ENCODE measurements at regions not wholly inside any gene's neighbourhood (a gene's known extent, or its start where the extent isn't known, plus 50 kb on each side); places are given as distances from the start of the nearest gene placed in this dataset.

- TF ChIP-seq ZMAT5 (CRISPR knock-in tag; IDR thresholded peaks at IDR 0.05; ENCODE audit: borderline replicate concordance, low read depth), result no peak
- TF ChIP-seq NFE2L1 (CRISPR knock-in tag; IDR thresholded peaks at IDR 0.05; ENCODE audit: borderline replicate concordance), result no peak
- no peak for TF ChIP-seq FOSL2 (CRISPR knock-in tag; IDR thresholded peaks at IDR 0.05)
- TF ChIP-seq BRF2 (CRISPR knock-in tag; IDR thresholded peaks at IDR 0.05), result no peak
- TF ChIP-seq CHD2 (IDR thresholded peaks at IDR 0.05; ENCODE audit: low read depth, low read length), result no peak
- no peak for TF ChIP-seq KLF6 (CRISPR knock-in tag; IDR thresholded peaks at IDR 0.05)
- TF ChIP-seq BCLAF1 (IDR thresholded peaks at IDR 0.05), result no peak
- TF ChIP-seq ZFP90 (CRISPR knock-in tag; IDR thresholded peaks at IDR 0.05; ENCODE audit: borderline replicate concordance), result no peak
- TF ChIP-seq AGO1 (IDR thresholded peaks at IDR 0.05; ENCODE audit: low read depth, low read length, poor library complexity, severe bottlenecking), result no peak
- Histone ChIP-seq H3K36me3 (replicated peaks in 1 of 2; ENCODE audit: control insufficient read depth in 1 of 2, insufficient read depth in 2 of 2, low read length in 2 of 2) (no peaks in the 10 kb centered on the region), H3K4me3 (replicated peaks in 1 of 3; ENCODE audit: insufficient read depth in 1 of 3, low read depth in 2 of 3, low read length in 3 of 3) (no peak overlapping the region), H3K27me3 (ENCODE audit: control insufficient read depth in 1 of 2, insufficient read depth in 2 of 2, low read length in 2 of 2) (no peaks in the 10 kb centered on the region; a peak in 1 of 5 replicates), H3K4me2 (ENCODE audit: low read depth, low read length) (no peak overlapping the region), H3K4me1 (ENCODE audit: insufficient read depth, low read length) (no peaks in the 10 kb centered on the region), H3K9ac (ENCODE audit: insufficient read depth, low read depth, low read length) (no peak overlapping the region), H3K9me3 (ENCODE audit: low read length) (peaks cover 90% of the 10 kb centered on the region), H3K27ac (ENCODE audit: extremely low read length, insufficient read depth, low read length) (no peak overlapping the region), H3K79me2 (ENCODE audit: insufficient read depth, low read length) (no peaks in the 10 kb centered on the region), H2AFZ (ENCODE audit: low read length) (no peak overlapping the region), H4K20me1 (ENCODE audit: insufficient read depth, low read length) (no peaks in the 10 kb centered on the region)
- no peak for DNase-seq (ENCODE audit: low spot score)
- intact Hi-C loops (cut with micrococcal nuclease; ENCODE audit: unreplicated experiment), result no loop called here
- no TSS peak for BruUV-seq (replicated peaks)
- ChIA-PET CTCF (ENCODE audit: low intra/inter-chr PET ratio, low total read pairs) (no interaction called here), POLR2A (no interaction called here)
- in situ Hi-C loops (cut with HindIII; ENCODE audit: extremely low pct_ligation_motif_present, low pct_unique_long_range_greater_than_20kb), result no loop called here
- 49% methylated on average over 2 of the region's 2 CpGs for WGBS (ENCODE audit: low lambda C conversion rate)
- FAIRE-seq, result no peak
- ATAC-seq, result no peak
These were observed 668.9 kb downstream of the TFAP2A start for GRCh38 chr6:9745966-9746365.

Data from HepG2 (cell line).